HCT116 (cell line): ENCODE measurements at regions not wholly inside any gene's neighbourhood (a gene's known extent, or its start where the extent isn't known, plus 50 kb on each side); places are given as distances from the start of the nearest gene placed in this dataset.

Experiments
- ATAC-seq: fragments of 200-7000 bp; cut with Tn5 transposase; 2 replicates; pipeline ENCODE4 v1.9.1; 2020; ENCODE audit warnings: mild to moderate bottlenecking, moderate library complexity
- BruUV-seq: library from RNA; stranded (reverse); fragments of 400-500 nt; replicated peaks from 2 replicates; lab custom pipeline; 2021; lab: Mats Ljungman, UMichigan
- CTCF ChIA-PET: fragments of 300-600 bp; sonication (Branson Sonifier 250); formaldehyde crosslinking; loops from one replicate; lab custom pipeline; 2021; ENCODE audit warnings: antibody characterized with exemption; lab: Charles Lee
- POLR2A ChIA-PET: fragments of 300-600, 350-600 bp; sonication (Branson Sonifier 250); formaldehyde crosslinking; loops from one replicate; lab custom pipeline; 2021; ENCODE audit warnings: antibody characterized with exemption; lab: Charles Lee
- RAD21 ChIA-PET, 2 experiments: fragments of 300-600 bp; sonication (Branson Sonifier 250); formaldehyde crosslinking; loops; one replicate each; lab custom pipeline; 2023; ENCODE audit warnings: low total read pairs in 2 of 2; ENCODE audit not compliant: uncharacterized antibody in 2 of 2, unreplicated experiment in 2 of 2, low non-redundant PET in 1 of 2; lab: Charles Lee
- DNase-seq: peaks from one replicate; pipeline ENCODE4 v3.0.0-alpha.2; 2010; ENCODE audit warnings: low read depth, low spot score
- H2AFZ ChIP-seq: fragments of 200-600 bp; shearing (Covaris generic), sonication (generic); 2 replicates; pipeline ENCODE4 v1.6.1; 2017; ENCODE audit warnings: low read depth, mixed run types, mixed read lengths, antibody characterized with exemption, low read length; ENCODE audit not compliant: poor library complexity, severe bottlenecking
- H3K27ac ChIP-seq: 2 replicates; pipeline ENCODE4 v1.5.1; 2012; ENCODE audit warnings: low read depth, low read length
- H3K27me3 ChIP-seq: fragments of 200-600 bp; sonication (generic); 2 replicates; pipeline ENCODE4 v1.6.1; 2016; ENCODE audit warnings: mixed run types, low read length, mixed read lengths; ENCODE audit not compliant: insufficient read depth
- H3K36me3 ChIP-seq, 2 experiments: fragments of 200-500 bp in 1 of 2; fragments of 200-600 bp in 1 of 2; sonication (Bioruptor generic) in 1 of 2; sonication (generic) in 1 of 2; 2 replicates each; pipeline versions ENCODE4 v1.5.1 to v1.6.1; 2014 to 2016; ENCODE audit warnings: low read length in 2 of 2, inconsistent platforms in 1 of 2, mixed read lengths in 1 of 2, mixed run types in 1 of 2; ENCODE audit not compliant: insufficient read depth in 2 of 2, control insufficient read depth in 1 of 2
- H3K4me1 ChIP-seq, 2 experiments: fragments of 200-600 bp in 1 of 2; sonication (generic) in 1 of 2; 2 replicates each; pipeline versions ENCODE4 v1.5.1 to v1.6.1; 2012 to 2017; ENCODE audit warnings: low read length in 2 of 2, inconsistent platforms in 1 of 2, mild to moderate bottlenecking in 1 of 2, mixed read lengths in 1 of 2, mixed run types in 1 of 2, moderate library complexity in 1 of 2; ENCODE audit not compliant: insufficient read depth in 2 of 2, control insufficient read depth in 1 of 2
- H3K4me2 ChIP-seq: fragments of 200-600 bp; sonication (generic); 2 replicates; pipeline ENCODE4 v1.6.1; 2017; ENCODE audit warnings: mixed run types, low read length, mixed read lengths
- H3K4me3 ChIP-seq, 2 experiments: fragments of 200-600 bp in 1 of 2; sonication (generic) in 1 of 2; replicated peaks in 1 of 2; 2 replicates each; pipeline ENCODE4 v1.5.1; 2011 to 2016; ENCODE audit warnings: low read length in 2 of 2, control low read depth in 1 of 2, low read depth in 1 of 2, mild to moderate bottlenecking in 1 of 2, mixed read lengths in 1 of 2, mixed run types in 1 of 2
- H3K79me2 ChIP-seq: fragments of 200-600 bp; sonication (generic); 2 replicates; pipeline ENCODE4 v1.6.1; 2017; ENCODE audit warnings: mild to moderate bottlenecking, mixed run types, low read length, moderate library complexity, mixed read lengths; ENCODE audit not compliant: insufficient read depth
- H3K9ac ChIP-seq: fragments of 200-600 bp; sonication (generic); 2 replicates; pipeline ENCODE4 v1.6.1; 2016; ENCODE audit warnings: low read length, mixed read lengths
- H3K9me2 ChIP-seq: fragments of 200-600 bp; sonication (generic), shearing (Covaris generic); 2 replicates; pipeline ENCODE4 v1.6.1; 2017; ENCODE audit warnings: mixed run types, mild to moderate bottlenecking, moderate library complexity; ENCODE audit not compliant: insufficient read depth
- H3K9me3 ChIP-seq, 2 experiments: fragments of 200-500 bp in 1 of 2; fragments of 200-600 bp in 1 of 2; sonication (Bioruptor generic) in 1 of 2; sonication (generic) in 1 of 2; 2 replicates each; pipeline ENCODE4 v1.6.1; 2014 to 2017; ENCODE audit warnings: low read length in 2 of 2, mixed read lengths in 2 of 2, inconsistent platforms in 1 of 2, low read depth in 1 of 2, mild to moderate bottlenecking in 1 of 2, mixed run types in 1 of 2, moderate library complexity in 1 of 2; ENCODE audit not compliant: control insufficient read depth in 1 of 2, insufficient read depth in 1 of 2
- H4K20me1 ChIP-seq: fragments of 200-600 bp; sonication (generic), shearing (Covaris generic); 2 replicates; pipeline ENCODE4 v1.6.1; 2017; ENCODE audit warnings: mixed run types, mild to moderate bottlenecking, moderate library complexity; ENCODE audit not compliant: insufficient read depth
- ATF3 ChIP-seq: IDR thresholded peaks from 2 replicates; pipeline ENCODE4 v1.6.1; 2012
- CBX3 ChIP-seq: IDR thresholded peaks from 2 replicates; pipeline ENCODE4 v1.6.1; 2012; ENCODE audit warnings: low read depth
- EGR1 ChIP-seq: IDR thresholded peaks from 2 replicates; pipeline ENCODE4 v1.6.1; 2012; ENCODE audit warnings: low read depth
- EZH2 ChIP-seq: fragments of 200-600 bp; sonication (generic); IDR thresholded peaks from 2 replicates; pipeline ENCODE4 v1.6.1; 2017; ENCODE audit warnings: antibody characterized with exemption, mixed run types
- JUND ChIP-seq: IDR thresholded peaks from 2 replicates; pipeline ENCODE4 v1.6.1; 2012
- POLR2A ChIP-seq: IDR thresholded peaks from 2 replicates; pipeline ENCODE4 v1.7.0; 2011; ENCODE audit warnings: borderline replicate concordance; ENCODE audit not compliant: insufficient read depth, insufficient read length; ENCODE audit errors: extremely low read depth
- POLR2AphosphoS5 ChIP-seq: IDR thresholded peaks from 2 replicates; pipeline ENCODE4 v1.6.1; 2011; ENCODE audit warnings: mild to moderate bottlenecking, low read depth, low read length, moderate library complexity
- RAD21 ChIP-seq: IDR thresholded peaks from 2 replicates; pipeline ENCODE4 v1.6.1; 2012; ENCODE audit warnings: low read depth, mild to moderate bottlenecking
- SIN3A ChIP-seq: IDR thresholded peaks from 2 replicates; pipeline ENCODE4 v1.6.1; 2012; ENCODE audit warnings: low read depth
- SRF ChIP-seq: IDR thresholded peaks from 2 replicates; pipeline ENCODE4 v1.6.1; 2012; ENCODE audit warnings: low read depth
- intact Hi-C: fragments of 100-400 bp; cut with micrococcal nuclease; formaldehyde crosslinking; loops from 2 replicates; pipeline ENCODE4 v1.10.0; 2022

DNA sequence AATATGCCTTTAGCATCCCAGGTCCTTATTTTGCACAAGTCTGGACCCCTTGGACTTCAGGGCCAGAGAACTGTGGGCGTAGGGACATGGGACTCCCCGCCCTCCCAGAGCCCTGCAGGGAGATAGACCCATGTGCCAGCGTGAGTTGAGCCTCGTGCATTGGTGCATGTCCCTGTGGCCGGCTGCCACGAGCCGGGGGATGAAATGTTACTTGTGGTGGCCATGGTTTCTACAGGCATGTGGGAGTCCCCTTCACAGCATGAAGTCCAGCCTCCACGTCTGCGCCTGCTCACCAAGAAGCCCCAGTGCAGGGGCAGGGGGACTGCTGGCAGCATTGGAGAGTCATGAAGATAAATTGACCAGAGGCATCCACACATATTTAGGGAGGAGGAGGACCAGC is 470.0 kb downstream of the BCL11B start:
- POLR2A ChIA-PET, result no interaction called here
- Histone ChIP-seq H3K9me3 (no peaks in the 10 kb centered on the region), H3K79me2 (no peaks in the 10 kb centered on the region), H3K4me3 (no peak overlapping the region), H3K36me3 (no peaks in the 10 kb centered on the region), H3K4me2 (no peak overlapping the region), H2AFZ (no peak overlapping the region), H4K20me1 (no peaks in the 10 kb centered on the region), H3K4me1 (no peaks in the 10 kb centered on the region), H3K27me3 (no peaks in the 10 kb centered on the region), H3K9ac (no peak overlapping the region), H3K9me2 (no peaks in the 10 kb centered on the region), H3K27ac (no peak overlapping the region)
- TF ChIP-seq RAD21, result no peak
- no peak for TF ChIP-seq CBX3
- no peak for TF ChIP-seq ATF3
- no peak for TF ChIP-seq SIN3A
- no peak for TF ChIP-seq SRF
- no peak for TF ChIP-seq EGR1
- no peak for TF ChIP-seq POLR2A
- RAD21 ChIA-PET, result no interaction called here
- ATAC-seq (no peak), DNase-seq (no peak)
- CTCF ChIA-PET, result no interaction called here
- intact Hi-C loops, result no loop called here
- BruUV-seq, result no TSS peak

DNA sequence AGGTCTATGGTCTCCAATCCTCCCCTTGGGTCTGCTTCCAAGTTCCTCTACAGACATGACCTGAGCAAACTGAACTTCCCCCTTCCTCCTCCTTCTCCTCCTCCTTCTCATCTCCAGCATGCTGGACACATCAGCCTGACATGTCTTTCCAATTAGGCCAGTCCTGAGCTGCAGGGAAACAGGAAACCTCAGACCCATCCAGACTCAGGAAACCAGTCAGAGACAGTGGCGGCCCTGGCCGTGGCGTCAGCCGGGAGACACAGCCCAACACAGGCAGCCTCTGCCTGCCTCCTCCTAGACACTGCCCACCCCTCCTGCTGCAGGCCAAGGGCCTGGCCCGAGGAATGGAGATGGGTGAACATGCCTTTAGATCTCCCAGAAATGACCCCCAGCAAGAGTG is 468.8 kb downstream of the BCL11B start:
- RAD21 ChIA-PET, result no interaction called here
- DNase-seq (no peak), ATAC-seq (no peak)
- Histone ChIP-seq H3K36me3 (no peaks in the 10 kb centered on the region), H3K9me3 (no peaks in the 10 kb centered on the region), H3K27ac (no peak overlapping the region), H3K4me3 (no peak overlapping the region), H3K27me3 (peaks cover 5% of the 10 kb centered on the region), H3K79me2 (no peaks in the 10 kb centered on the region), H2AFZ (no peak overlapping the region), H3K4me1 (no peaks in the 10 kb centered on the region), H3K4me2 (no peak overlapping the region), H3K9ac (no peak overlapping the region), H3K9me2 (no peaks in the 10 kb centered on the region), H4K20me1 (no peaks in the 10 kb centered on the region)
- CTCF ChIA-PET, result no interaction called here
- POLR2A ChIA-PET, result no interaction called here
- no peak for TF ChIP-seq EGR1
- TF ChIP-seq JUND, result no peak
- TF ChIP-seq SRF, result no peak
- TF ChIP-seq EZH2, result no peak
- no peak for TF ChIP-seq SIN3A
- no peak for TF ChIP-seq POLR2AphosphoS5
- BruUV-seq, result no TSS peak
- intact Hi-C loops, result no loop called here
